HG02884 (cell line): ENCODE measurements at regions not wholly inside any gene's neighbourhood (a gene's known extent, or its start where the extent isn't known, plus 50 kb on each side); places are given as distances from the start of the nearest gene placed in this dataset.

Experiments used
- ATAC-seq: cut with Tn5 transposase; IDR thresholded peaks from one replicate; pipeline ENCODE4 v1.9.1; 2021; ENCODE audit warnings: mild to moderate bottlenecking, moderate library complexity; ENCODE audit not compliant: unreplicated experiment

- no peak for ATAC-seq
These were observed 275.8 kb upstream of the LYZL1 start for GRCh38 chr10:29012926-29013554.

DNA sequence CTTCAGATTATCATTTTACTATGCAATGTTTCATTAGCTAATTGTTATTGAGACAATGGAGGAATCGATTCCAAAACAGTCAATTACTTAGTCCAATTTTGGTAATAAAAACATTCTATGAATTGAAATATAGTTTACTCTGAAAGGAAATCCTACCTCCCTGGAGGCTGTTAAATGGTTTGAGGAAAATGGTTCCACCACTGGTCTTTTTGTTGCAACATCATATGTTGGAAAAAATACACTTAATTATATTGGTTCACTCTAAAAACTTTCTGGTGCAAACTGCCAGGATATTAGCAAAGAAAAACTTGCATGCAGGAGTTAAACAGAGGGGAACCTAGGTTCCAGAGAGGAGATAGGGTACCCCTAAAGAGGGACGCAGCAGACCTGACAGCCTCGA lies 267.3 kb upstream of the LYZL1 start:
- no peak for ATAC-seq

GRCh38 chr10:29022513-29022912 lies 266.4 kb upstream of the LYZL1 start:
- ATAC-seq: no peak

DNA sequence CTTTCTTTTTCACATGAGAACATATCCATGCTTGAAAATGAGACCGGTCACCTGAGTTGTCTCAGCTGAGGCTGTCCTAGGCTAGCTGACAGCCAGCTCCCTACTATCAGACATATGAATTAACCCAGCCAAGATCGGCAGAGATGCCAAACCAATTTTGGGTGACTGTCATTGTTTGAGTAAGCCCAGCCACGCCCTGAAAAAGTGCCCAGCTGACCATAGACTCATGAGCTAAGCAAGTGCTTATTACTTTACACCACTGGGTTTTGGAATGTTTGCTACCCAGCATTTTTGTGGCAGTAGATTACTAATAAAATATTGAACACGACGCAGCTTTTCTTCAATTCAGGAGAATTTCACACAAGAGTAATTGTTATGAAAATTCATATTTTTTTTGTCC lies 265.2 kb upstream of the LYZL1 start:
- no peak for ATAC-seq

- ATAC-seq: no peak
These were observed 262.6 kb upstream of the LYZL1 start for GRCh38 chr10:29026065-29026797.

DNA sequence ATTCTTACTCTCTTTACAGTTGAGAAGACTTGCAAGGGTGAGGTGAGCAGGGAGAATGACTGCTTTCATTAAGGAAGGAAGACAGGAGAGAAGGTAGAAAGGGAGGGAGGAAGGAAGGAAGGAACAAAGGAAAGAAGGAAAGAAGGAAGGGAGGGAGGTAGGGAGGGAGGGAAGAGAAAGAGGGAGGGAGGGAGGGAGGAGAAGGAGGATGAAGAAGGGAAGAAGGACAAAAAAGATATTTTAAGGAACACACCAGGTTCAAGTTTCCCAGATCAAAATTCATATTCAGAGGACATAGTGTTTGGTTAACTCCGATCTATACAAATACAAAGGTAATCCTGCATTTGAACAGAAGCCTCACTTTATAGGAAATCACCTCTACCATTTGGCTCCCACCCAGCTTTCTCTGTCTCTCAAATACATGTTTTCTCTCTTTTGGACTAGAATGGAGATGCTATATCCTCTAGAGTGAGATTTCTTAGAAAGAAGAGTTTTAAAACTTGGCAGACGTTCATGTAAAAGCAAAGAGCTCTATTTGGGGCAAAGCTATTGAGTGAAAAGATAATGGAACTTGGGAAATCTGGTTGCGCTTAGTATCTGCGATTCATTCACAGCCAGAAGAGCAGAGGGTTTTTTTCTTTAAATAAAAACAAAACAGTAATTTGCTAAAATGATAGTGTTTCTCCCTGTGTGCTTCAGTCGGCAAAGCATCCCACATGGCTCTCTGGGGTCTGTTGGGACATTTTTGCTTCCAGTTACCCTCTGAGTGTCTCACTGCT lies 261.9 kb upstream of the LYZL1 start:
- ATAC-seq: no peak

- ATAC-seq: no peak
These were observed 260.4 kb upstream of the LYZL1 start for GRCh38 chr10:29028486-29028885.

- no peak for ATAC-seq
These were observed 258.0 kb upstream of the LYZL1 start for GRCh38 chr10:29030900-29031299.

DNA sequence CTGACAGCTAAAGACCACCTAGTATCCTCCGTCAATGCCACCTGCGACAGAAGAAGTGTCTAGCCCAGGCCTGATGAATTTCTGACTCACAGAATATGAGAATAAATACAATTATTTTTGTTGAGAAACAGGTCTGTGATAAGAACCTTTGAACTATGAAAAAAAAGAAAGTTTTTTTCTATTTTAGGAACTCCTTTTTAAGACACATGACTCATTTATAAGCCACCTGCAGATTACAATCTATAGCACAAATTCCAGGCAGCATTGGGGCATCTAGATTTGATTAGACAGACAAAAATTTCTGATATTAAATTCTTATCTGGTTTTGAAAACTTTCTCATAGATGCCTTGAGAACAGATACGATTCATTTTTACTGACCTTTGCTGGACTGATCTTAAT lies 256.7 kb upstream of the LYZL1 start:
- no peak for ATAC-seq

GRCh38 chr10:29033311-29033940 lies 255.4 kb upstream of the LYZL1 start:
- ATAC-seq: peak; percentile 66

DNA sequence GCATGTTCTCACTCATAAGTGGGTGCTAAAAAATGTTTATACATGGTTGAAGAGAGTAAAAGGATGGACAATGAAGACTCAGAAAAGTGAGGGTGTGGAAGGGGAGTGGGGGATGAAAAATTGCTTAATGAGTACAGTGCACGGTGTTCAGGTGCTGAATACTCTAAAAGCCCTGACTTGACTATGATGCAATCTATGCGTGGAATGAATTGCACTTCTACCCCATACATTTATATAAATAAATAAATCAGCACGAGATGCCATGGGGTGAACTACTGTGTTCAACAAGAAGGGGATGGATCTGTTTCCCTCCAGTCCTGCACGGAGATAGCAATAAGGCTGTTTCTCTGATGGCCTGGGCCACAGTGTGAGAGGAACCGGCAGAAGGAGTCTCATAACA lies 254.3 kb upstream of the LYZL1 start:
- no peak for ATAC-seq

DNA sequence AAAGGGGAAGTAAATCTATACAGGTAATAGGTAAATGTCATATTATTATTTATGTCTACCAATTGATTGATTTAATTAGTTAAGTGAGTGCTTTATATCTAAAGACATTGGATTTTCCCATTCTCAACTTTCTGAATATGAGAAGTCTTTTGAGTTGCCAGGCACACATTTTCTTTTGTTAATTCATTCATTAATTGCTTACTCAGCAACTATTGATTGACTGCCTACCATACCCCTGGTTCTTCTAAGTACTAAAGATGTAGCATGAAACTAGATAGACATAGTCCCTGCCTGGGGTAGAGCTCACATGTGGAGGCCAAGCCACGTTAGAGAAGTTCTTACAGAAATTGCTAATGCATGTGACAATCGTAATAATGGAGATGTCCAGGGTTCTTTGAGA lies 253.1 kb upstream of the LYZL1 start:
- no peak for ATAC-seq

DNA sequence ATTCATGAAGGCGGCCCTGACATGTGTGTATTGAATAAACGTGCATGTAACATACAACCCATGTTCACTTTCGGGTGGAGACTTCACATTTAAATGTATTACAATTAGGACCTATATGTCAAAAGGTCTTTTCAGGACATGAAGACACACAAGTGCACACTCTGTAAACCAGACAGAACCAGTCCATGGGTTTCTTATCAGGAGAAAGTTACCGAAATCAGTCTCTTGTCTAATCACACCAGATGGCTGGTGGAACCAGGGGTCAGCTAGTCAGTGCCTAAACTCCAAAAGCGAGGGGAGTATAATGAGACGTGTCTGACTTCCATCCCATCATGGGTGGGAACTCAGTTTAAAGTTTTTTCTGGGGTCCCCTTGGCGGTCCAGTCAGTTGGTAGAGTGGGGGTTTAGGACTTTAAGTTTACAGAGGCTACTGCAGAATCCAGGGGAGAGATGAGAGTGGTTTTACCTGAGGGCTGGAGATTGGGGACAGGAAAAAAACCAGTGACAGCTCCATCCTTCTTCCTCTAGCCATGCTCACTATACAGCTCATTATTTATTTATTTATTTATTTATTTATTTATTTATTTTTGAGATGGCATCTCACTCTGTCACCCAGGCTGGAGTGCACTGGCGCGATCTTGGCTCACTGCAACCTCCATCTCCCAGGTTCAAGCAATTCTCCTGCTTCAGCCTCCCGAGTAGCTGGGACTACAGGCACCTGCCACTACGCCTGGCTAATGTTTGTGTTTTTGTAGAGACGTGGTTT lies 251.3 kb upstream of the LYZL1 start:
- no peak for ATAC-seq

DNA sequence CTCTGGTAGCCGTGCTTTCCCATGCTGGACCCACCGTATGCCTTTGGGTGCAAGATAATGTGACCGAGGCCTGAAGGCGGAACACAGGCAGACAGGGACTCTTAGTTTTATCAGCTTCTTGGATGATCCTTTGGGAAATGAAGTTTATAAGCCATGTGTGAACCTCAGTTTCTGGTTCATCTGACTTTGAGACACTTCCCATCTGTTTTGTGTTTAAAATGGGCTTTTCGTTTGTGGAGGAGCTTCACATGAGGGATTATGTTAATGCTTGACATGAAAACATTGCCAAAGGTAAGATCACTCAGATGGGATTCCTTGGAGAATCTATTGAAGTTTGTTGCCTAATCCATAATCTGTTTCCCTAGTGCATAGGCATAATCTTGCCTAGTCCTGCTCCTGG lies 249.8 kb upstream of the LYZL1 start:
- no peak for ATAC-seq

DNA sequence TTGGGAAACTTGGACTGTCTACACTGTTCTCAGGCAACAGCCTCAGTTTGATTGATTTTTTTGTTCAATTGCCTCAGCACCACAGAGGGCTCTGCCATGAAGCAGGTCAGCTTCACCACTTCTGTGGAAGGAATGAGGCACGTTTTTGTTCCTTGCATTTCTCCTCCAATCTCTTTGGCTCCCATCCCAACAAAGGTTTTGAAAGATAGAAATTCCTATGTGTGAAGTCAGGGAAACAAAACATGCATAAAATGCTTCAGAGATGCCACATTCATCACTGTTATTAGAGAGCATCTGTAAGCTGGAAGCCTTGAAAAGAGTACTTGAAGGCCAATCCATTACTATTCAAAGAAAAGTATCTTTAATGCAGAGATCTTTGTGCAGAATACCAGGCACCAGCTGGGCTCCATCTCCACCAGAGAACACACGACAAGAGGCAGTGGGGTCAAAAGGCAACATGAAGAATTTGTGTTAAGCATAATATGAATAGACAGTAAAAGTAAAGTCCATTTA lies 249.1 kb upstream of the LYZL1 start:
- no peak for ATAC-seq

DNA sequence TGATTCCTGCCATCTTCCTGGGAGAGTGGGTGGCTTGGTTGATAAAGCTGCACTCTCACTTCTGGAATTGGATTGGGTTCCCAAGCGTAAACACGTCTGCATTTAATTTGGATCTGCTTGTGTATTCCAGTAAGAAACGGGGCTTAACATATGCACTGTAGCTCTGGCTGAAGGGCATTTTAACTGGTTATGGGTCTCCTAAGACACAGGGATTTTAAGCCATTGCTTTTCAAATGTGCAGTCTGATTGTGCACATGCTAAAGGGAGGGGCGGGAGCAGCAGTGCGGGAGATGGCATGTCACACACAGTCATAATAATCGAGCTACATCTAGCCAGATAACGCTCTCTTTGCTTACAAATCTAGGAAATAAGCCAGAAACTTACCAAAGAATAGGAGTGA lies 247.3 kb upstream of the LYZL1 start:
- ATAC-seq: no peak

DNA sequence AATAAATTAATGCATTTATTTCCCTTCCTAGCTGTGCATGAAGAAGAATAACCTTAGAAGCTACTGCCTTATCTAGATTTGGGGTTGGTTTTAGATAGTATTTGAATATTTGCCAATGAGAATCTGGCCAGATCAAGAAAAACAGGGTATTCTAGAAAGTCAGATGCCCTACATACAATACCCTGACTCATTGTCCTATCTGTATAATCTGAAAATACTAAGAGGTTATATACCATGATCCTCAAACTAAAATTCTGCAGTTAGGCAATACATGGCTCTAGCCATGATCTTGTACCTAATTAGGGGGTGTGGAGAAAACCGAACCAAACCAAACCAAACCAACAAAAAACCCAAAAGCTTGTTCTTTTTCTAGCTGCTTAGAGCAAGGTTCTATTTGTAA lies 240.4 kb upstream of the LYZL1 start:
- no peak for ATAC-seq

DNA sequence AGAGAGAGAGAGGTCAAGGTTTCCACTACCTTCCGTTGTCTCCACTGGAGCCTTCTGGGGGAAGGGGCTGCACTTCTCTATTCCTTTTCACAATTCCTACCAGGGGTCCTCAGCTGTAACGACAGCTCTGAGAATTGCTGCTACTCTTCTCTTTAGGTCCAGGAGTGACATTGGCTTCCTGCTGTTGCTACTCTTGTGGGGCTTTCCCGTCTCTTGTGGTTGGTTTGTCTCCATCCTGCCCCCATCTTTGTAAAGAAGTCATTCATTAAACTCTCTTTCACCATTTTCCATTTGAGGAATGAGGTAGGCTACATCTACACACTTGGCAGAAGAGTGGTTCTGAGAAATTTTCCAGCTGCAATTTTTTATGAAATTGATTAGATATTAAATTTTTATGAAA lies 238.8 kb upstream of the LYZL1 start:
- ATAC-seq: no peak

DNA sequence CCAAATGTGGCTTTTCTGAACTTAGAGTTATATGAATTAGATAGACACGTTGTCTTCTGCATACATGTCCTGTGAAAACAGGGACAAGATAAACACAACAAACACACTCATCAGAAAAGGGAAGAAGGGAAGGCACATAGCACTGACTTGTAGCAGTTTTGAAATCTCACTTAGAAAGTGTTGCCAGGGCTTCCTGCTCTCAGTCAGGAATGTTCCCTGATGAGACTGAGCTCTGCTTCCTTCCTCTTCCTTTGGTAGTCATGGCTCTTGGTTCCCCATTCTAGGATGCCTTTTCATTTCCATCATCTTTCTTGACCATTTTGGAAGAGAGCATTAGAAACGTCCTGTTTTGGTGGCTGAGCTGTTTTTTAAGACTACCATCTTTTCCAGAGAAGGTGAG lies 233.8 kb upstream of the LYZL1 start:
- ATAC-seq: no peak

DNA sequence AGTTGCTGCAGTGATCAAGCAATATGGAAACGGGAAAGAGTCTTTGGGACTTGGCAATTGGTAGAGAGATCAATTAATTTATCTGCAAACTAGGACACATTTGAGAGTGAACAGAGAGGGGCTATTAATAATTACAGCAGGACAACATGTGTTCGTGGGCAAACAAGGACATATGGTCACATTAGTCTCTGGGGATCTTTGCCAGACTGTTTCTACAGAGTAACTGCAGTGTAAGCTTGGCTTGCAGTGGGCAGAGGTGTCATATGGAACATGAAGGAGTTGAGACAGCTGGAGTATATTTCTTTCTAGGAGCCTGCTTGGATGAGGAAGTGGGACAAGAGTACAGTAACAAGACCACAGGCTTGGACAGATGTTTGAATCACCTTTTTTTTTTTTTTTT lies 232.1 kb upstream of the LYZL1 start:
- ATAC-seq: no peak
